Suppressor macrophage (primary cell): ENCODE measurements at regions not wholly inside any gene's neighbourhood (a gene's known extent, or its start where the extent isn't known, plus 50 kb on each side); places are given as distances from the start of the nearest gene placed in this dataset.

Source experiments
- DNase-seq, 4 experiments: peaks; one replicate each; pipeline ENCODE4 v3.0.0-alpha.2; 2020 to 2022

DNA sequence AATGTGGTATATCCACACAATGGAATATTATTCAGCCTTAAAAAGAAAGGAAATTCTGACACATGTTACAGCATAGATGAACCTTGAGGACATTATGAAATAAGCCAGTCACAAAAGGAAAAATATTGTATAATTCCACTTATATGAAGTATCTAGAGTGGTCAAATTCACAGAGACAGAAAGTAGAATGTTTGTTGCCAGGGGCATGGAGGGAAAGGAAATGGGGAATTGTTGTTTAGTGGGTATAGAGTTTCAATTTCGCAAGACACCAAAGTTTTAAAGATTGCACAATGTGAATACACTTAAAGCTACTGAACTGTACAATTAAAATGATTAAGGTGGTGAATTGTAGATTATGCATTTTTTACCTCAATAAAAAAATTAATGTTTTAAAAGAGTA lies 92.9 kb downstream of the TXNL1 start:
- peak in 2 of 4 experiments; percentile 22 to 39 for DNase-seq

- peak; percentile 68 to 87 (median 81) for DNase-seq
These were observed 95.9 kb downstream of the TXNL1 start for GRCh38 chr18:56542476-56542875.

GRCh38 chr18:56541793-56542192 lies 96.6 kb downstream of the TXNL1 start:
- peak; percentile 11 to 63 (median 38) for DNase-seq

- DNase-seq = no peak
These were observed 97.1 kb downstream of the TXNL1 start for GRCh38 chr18:56541340-56541739.

DNA sequence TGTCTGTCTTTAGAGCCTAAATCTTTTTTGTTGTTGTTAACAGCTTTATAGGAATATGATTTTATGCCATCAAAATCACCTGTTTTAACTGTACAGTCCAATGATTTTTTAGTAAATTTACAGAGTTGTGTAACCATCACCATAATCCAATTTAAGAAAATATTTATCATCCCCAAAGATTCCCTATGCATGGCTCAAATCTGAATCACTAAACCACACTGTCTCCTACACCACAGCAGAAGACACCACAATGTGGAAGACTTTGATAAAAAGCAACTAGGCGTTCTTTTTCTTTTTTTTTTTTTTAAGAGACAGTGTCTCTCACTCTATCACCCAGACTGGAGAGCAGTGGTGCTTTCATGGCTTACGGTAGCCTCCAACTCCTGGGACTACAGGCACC lies 99.6 kb downstream of the TXNL1 start:
- DNase-seq = no peak

DNA sequence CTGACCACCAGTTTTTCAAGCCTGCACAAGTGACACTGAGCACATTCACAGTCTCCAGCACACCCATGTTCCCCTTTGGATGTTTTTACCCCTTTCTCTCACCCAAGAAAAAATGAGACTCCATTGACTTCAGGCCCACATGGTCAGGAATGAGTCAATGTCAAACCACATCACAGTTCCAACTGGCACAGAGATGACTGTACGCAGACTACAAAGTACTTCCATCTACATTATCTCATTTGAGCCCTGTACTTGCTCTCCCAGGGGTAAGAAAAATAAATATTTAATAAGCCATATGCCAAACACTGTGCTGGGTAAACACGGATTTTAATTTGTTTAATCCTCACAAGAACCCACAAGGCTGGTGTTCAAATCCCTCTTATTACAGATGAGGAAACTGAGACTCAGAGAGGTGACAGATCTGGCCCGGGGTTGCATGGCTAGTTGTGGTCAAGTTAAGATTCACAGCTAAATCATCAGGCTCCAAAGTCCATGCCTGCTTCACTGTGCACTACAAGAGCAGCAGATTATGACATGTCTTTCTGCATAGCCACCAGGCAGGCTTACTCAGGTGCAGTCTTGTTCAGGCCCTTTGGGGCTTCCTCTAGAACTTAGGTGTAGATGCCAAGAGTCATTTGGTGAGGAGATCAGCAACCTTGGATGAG lies 106.1 kb downstream of the TXNL1 start:
- DNase-seq = peak in 3 of 4 experiments; percentile 16 to 44 (median 23)

DNA sequence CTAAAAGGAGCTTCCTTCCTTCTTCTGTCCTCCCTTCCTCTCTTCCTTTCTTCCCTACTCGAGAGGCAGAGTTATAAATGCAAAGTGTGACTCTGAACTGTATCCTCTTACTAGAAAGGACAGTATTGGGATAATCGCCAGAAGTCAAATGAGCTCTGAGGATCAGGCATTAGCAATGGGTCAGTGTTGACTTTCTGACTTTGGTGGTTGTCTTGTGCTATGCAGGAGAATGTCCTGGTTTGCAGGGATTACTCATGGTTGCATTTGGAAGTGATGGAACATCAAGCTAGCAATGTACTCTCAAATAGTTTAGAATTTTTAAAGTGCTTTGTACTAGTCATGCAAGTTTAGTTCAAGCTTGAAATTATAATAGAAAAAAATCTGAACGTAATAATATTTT lies 115.6 kb downstream of the TXNL1 start:
- no peak for DNase-seq

GRCh38 chr18:56521263-56521662 lies 117.1 kb downstream of the TXNL1 start:
- no peak for DNase-seq

DNA sequence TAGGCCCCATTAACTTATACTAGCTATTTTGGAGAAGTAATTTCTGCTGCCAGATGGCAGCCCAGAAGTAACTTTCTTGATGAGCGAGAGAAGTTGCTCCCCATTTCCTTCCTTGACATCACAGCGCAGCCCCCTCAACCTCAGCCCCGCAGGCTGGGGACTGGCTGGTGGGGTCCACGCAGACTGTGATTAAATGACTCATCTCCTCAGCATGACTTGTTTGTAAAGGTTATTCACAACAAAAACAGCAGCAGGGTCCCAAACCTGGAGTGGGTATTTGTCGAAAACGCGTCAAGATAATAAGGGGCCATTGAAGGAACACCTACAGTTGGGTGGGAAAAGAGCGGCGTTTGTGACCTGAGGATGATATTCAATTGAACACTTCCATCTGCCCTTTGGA lies 120.6 kb downstream of the TXNL1 start:
- no peak for DNase-seq

DNA sequence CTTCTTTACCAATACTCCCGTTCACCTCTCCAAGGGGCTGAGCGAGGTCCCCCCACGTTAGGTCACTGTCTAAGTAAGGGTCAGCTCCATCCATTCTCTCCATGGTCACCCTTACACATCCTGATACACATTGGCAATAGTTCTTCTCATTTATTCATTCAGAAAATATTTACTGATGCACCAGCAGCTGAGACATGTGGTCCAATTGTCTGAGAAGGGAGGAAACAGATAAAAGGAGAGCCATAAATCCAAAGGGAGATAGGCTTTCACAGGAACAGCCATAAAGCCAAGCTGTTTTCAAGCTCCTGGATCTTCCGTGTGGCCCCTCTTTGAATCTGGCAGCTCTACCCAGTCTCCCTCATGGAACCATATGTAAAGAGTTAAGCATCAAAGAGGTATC lies 121.2 kb downstream of the TXNL1 start:
- no peak for DNase-seq

- DNase-seq = peak in 2 of 4 experiments; percentile 30 to 42
These were observed 121.6 kb downstream of the TXNL1 start for GRCh38 chr18:56516789-56517188.

- peak in 3 of 4 experiments; percentile 33 to 34 (median 33) for DNase-seq
These were observed 122.9 kb downstream of the TXNL1 start for GRCh38 chr18:56515522-56515921.

- DNase-seq = no peak
These were observed 126.4 kb downstream of the TXNL1 start for GRCh38 chr18:56511996-56512395.

- no peak for DNase-seq
These were observed 128.3 kb downstream of the TXNL1 start for GRCh38 chr18:56510108-56510507.

DNA sequence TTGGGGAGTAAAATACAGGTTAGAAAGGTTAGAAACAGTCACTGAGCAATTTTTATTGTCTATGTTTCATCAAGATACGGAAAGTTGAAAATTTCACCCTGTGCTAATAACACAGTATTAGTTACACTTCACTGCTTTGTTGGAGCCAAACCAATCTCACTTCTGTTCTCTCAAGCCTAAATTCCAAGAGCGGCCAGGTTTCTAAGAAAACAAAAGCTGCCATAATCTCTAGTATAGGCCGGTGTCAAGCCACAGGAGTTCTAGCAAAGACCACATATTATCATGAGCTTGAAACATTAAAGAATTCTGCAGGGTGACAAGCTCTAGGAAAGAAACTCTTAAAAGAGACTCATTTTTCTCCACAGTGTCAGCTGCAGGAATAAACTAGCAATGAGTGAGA lies 128.7 kb downstream of the TXNL1 start:
- DNase-seq = no peak

GRCh38 chr18:56508370-56509036 lies 129.9 kb downstream of the TXNL1 start:
- peak in 3 of 4 experiments; percentile 17 to 61 (median 51) for DNase-seq

DNA sequence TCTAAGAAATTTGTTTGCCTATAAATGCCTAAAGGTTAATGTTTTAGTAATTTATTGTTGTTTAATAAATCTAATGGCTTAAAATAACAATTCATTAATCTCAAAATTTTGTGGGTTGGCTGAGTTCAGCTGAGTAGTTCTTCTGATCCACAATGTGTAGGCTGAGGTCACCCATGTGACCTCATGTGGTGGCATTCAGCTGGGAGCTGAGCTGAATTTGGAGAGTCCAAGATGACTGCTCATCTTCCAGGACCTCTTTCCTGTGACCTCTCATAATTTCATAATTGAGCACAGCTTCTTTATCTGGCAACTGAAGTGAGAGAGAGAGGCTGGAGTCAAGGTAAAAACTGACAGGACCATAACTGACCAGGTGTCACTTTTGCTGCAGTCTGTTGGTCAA lies 132.4 kb downstream of the TXNL1 start:
- DNase-seq = peak; percentile 19 to 53 (median 37)

DNA sequence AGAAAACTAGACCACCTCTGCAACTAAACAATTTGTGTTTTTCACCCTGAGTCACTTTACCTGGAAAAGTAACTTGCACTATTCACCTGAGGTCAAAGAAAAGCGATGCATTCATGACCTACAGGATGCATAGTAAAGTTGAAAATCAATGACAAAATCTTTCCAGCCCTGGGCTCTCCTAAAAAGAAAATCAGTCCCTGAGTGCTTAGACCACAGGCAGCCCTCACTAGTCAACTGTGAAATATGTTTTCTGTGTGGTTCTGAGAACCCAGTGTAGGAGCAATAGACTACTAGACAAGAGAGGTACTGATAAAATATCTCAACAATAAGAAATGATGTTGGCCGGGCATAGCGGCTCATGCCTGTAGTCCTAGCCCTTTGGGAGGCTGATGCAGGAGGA lies 133.1 kb downstream of the TXNL1 start:
- DNase-seq = no peak

DNA sequence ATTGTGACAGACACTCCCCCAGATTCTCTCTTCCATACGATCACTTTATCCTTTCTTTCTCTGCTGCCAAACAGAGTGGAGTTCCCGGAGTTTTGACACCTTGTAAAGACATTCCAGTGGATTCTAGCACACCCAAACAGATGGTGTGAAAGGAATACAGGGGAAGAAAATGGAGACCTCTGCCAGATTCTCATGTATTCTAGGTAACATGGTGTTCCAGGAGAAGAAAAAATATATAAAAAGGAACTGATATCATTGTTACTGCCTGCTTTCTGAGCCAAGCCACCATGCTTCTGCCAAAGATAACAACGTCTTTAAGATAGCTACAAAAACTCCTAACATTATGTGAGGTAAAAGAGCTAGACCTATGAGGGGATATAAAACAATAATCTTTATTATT lies 136.5 kb downstream of the TXNL1 start:
- no peak for DNase-seq

- peak in 1 of 4 experiments; percentile 23 for DNase-seq
These were observed 142.5 kb downstream of the TXNL1 start for GRCh38 chr18:56495884-56496283.

DNA sequence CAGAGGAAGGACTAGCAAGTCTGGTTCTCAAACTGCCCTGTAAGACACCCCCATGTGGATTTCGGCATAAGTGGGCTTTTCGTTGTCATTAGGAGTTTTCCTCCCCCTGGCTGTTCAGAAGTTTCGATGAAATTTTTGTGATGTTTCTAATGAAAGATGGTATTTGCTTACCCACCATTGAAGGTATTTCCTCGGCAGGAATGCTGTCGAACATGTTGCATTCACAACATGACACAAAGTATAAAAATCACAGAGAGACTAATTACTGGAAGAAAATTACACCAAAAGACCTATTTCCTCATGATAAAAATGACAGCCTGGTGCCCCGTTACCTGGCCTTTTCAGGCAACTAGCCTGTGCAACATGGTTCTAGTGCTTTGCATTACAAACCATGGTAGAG lies 144.9 kb downstream of the TXNL1 start:
- no peak for DNase-seq

DNA sequence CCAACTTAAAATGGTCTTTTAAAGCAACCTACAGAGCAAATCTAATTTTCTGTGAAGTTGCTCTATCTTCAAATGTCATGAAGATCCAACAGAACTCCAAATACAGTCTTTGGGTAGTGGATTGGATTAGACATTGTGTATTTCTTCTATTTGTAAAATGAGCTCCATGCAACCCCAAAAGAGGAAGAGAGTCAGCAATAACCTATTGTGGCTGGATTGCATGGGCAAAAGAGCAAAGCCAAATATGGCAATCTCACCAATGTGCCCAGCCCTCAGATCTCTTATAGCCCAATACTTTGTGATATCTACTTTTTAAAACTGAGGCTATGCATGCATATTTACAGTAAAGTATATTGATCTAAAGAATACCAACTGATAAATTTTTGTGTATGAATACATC lies 146.3 kb downstream of the TXNL1 start:
- DNase-seq = peak; percentile 27 to 73 (median 52)

GRCh38 chr18:56490942-56491341 lies 147.4 kb downstream of the TXNL1 start:
- no peak for DNase-seq

DNA sequence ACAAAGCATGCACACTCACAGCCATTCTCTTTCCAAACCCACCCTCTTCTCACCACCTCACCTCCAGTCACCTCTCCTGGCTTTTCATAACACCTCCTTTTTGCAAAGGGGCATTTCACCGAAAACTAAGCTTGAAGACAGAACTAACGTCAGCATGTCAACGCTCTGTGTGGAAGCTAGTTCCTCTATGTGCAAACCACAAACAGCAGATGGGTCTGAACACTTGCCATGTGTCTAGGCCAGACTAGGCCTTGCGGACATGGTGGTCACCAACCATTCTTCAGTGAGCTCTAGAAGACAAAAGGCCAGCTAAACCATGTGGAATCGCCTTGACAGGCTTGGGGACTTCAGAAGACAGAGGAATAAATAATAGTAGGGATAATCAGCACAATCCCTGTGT lies 148.5 kb downstream of the TXNL1 start:
- DNase-seq = peak; percentile 57 to 82 (median 70)
